SU-DHL-6 (cell line): ENCODE measurements at regions not wholly inside any gene's neighbourhood (a gene's known extent, or its start where the extent isn't known, plus 50 kb on each side); places are given as distances from the start of the nearest gene placed in this dataset.

Experiments
- H2AFZ ChIP-seq: fragments of 200-600 bp; sonication (generic); 2 replicates; pipeline ENCODE4 v1.6.1; 2014; ENCODE audit warnings: low read depth, mild to moderate bottlenecking, moderate library complexity, mixed read lengths, antibody characterized with exemption, low read length; ENCODE audit not compliant: severe bottlenecking
- H3F3A ChIP-seq: fragments of 200-600 bp; shearing (Covaris generic); 2 replicates; pipeline ENCODE4 v1.6.0; 2016; ENCODE audit warnings: antibody characterized with exemption, mild to moderate bottlenecking; ENCODE audit not compliant: insufficient read depth
- H3K27ac ChIP-seq: fragments of 200-600 bp; sonication (generic); 2 replicates; pipeline ENCODE4 v1.5.1; 2016; ENCODE audit warnings: low read depth, mild to moderate bottlenecking, low read length, moderate library complexity, mixed read lengths
- H3K27me3 ChIP-seq: fragments of 200-600 bp; sonication (generic), shearing (Covaris generic); 2 replicates; pipeline ENCODE4 v1.6.0; 2014; ENCODE audit warnings: mild to moderate bottlenecking, low read length
- H3K36me3 ChIP-seq: fragments of 200-600 bp; sonication (generic); 2 replicates; pipeline ENCODE4 v1.6.1; 2014; ENCODE audit warnings: mild to moderate bottlenecking, low read length, mixed read lengths
- H3K4me2 ChIP-seq: fragments of 300-600, 200-600 bp; shearing (Covaris generic), sonication (generic); 2 replicates; pipeline ENCODE4 v1.6.0; 2014; ENCODE audit warnings: low read length, low read depth, mild to moderate bottlenecking; ENCODE audit not compliant: poor library complexity, severe bottlenecking
- H3K4me3 ChIP-seq: fragments of 200-600 bp; sonication (generic); 2 replicates; pipeline ENCODE4 v1.5.1; 2014; ENCODE audit warnings: antibody characterized with exemption, low read length, mild to moderate bottlenecking, mixed read lengths; ENCODE audit not compliant: insufficient read depth, poor library complexity, severe bottlenecking
- H3K79me2 ChIP-seq: fragments of 200-600 bp; sonication (generic); 2 replicates; pipeline ENCODE4 v1.6.1; 2014; ENCODE audit warnings: mild to moderate bottlenecking, low read length, moderate library complexity; ENCODE audit not compliant: insufficient read depth
- H3K9ac ChIP-seq: fragments of 200-600 bp; sonication (generic); 2 replicates; pipeline ENCODE4 v1.7.0; 2014; ENCODE audit warnings: mild to moderate bottlenecking, low read length
- H3K9me2 ChIP-seq: fragments of 200-600 bp; sonication (generic); replicated peaks from 2 replicates; pipeline ENCODE4 v1.6.1; 2014; ENCODE audit warnings: low read length; ENCODE audit not compliant: insufficient read depth
- H3K9me3 ChIP-seq: fragments of 200-600 bp; sonication (generic); 2 replicates; pipeline ENCODE4 v1.6.1; 2014; ENCODE audit warnings: low read length, mixed read lengths; ENCODE audit not compliant: insufficient read depth
- H4K20me1 ChIP-seq: fragments of 200-600 bp; sonication (generic); 2 replicates; pipeline ENCODE4 v1.6.1; 2014; ENCODE audit warnings: low read depth, mild to moderate bottlenecking, antibody characterized with exemption, low read length, moderate library complexity, mixed read lengths
- CTCF ChIP-seq: fragments of 200-600 bp; sonication (generic); IDR thresholded peaks from one replicate; pipeline ENCODE4 v1.5.1; 2017; ENCODE audit warnings: antibody characterized with exemption, mild to moderate bottlenecking, low read length, moderate library complexity; ENCODE audit not compliant: insufficient read depth, poor library complexity, severe bottlenecking
- EZH2phosphoT487 ChIP-seq: fragments of 200-600 bp; sonication (generic), shearing (Covaris generic); conservative IDR thresholded peaks from 2 replicates; pipeline ENCODE4 v1.6.1; 2018; ENCODE audit warnings: mild to moderate bottlenecking, antibody characterized with exemption, low read length, moderate library complexity, mixed read lengths

- Histone ChIP-seq H3K9me3 (peaks cover 11% of the 10 kb centered on the region; the same call in 1 of the 2 replicates), H2AFZ (no peak overlapping the region), H3K9me2 (no peaks in the 10 kb centered on the region), H3K36me3 (no peaks in the 10 kb centered on the region), H3K9ac (no peak overlapping the region), H3K4me2 (no peak overlapping the region), H3K27me3 (no peaks in the 10 kb centered on the region), H3K27ac (no peak overlapping the region), H3K79me2 (no peaks in the 10 kb centered on the region), H3F3A (no peaks in the 10 kb centered on the region), H4K20me1 (no peaks in the 10 kb centered on the region), H3K4me3 (no peak overlapping the region)
- no peak for TF ChIP-seq CTCF
- no peak for TF ChIP-seq EZH2phosphoT487
Measured at GRCh38 chr10:23955456-23956225, 253.3 kb upstream of the KIAA1217 start.

- Histone ChIP-seq H2AFZ (no peak overlapping the region), H3F3A (no peaks in the 10 kb centered on the region), H3K27me3 (no peaks in the 10 kb centered on the region), H3K9me3 (no peaks in the 10 kb centered on the region), H3K9ac (no peak overlapping the region), H3K36me3 (no peaks in the 10 kb centered on the region), H3K79me2 (no peaks in the 10 kb centered on the region), H4K20me1 (no peaks in the 10 kb centered on the region), H3K4me2 (no peak overlapping the region), H3K9me2 (no peaks in the 10 kb centered on the region), H3K27ac (no peak overlapping the region), H3K4me3 (no peak overlapping the region)
- TF ChIP-seq CTCF (no peak), EZH2phosphoT487 (no peak)
Measured at GRCh38 chr10:23965123-23965522, 243.8 kb upstream of the KIAA1217 start.

GRCh38 chr10:23965880-23966279, 243.1 kb upstream of the KIAA1217 start:
- no peaks in the 10 kb centered on the region for H3F3A ChIP-seq
- H3K36me3 ChIP-seq = no peaks in the 10 kb centered on the region
- H4K20me1 ChIP-seq = no peaks in the 10 kb centered on the region
- H3K4me3 ChIP-seq = no peak overlapping the region
- H3K79me2 ChIP-seq = no peaks in the 10 kb centered on the region
- no peak overlapping the region for H3K9ac ChIP-seq
- no peaks in the 10 kb centered on the region for H3K27me3 ChIP-seq
- no peak for TF ChIP-seq CTCF
- TF ChIP-seq EZH2phosphoT487 = no peak
- no peak overlapping the region for H3K4me2 ChIP-seq
- no peak overlapping the region for H2AFZ ChIP-seq
- H3K9me3 ChIP-seq = no peaks in the 10 kb centered on the region
- no peak overlapping the region for H3K27ac ChIP-seq
- H3K9me2 ChIP-seq = no peaks in the 10 kb centered on the region
